Right atrium auricular region (tissue), 2 donors: ENCODE measurements at regions not wholly inside any gene's neighbourhood (a gene's known extent, or its start where the extent isn't known, plus 50 kb on each side); places are given as distances from the start of the nearest gene placed in this dataset.
A peak's percentile ranks its signal among the peaks of the same experiment; 100 is the strongest.

Source experiments
- DNase-seq: peaks from one replicate; pipeline ENCODE4 v3.0.0-alpha.2; 2019; ENCODE audit warnings: low spot score
- H3K27ac ChIP-seq, 2 donors: fragments of 200-600 bp; sonication (generic); 1 replicate in 1 of 2; 2 replicates in 1 of 2; pipeline ENCODE4 v1.5.1; 2016 to 2019
- H3K27me3 ChIP-seq, 2 donors: fragments of 200-600 bp; sonication (generic); one replicate each; pipeline versions ENCODE4 v1.5.1 to v1.6.0; 2017 to 2019
- H3K36me3 ChIP-seq: fragments of 200-600 bp; sonication (generic); one replicate; pipeline ENCODE4 v1.5.1; 2016
- H3K4me1 ChIP-seq, 2 donors: fragments of 200-600 bp; sonication (generic); one replicate each; pipeline versions ENCODE4 v1.5.1 to v1.6.0; 2017 to 2019
- H3K4me3 ChIP-seq, 2 donors: fragments of 200-600 bp; sonication (generic); 1 replicate in 1 of 2; 2 replicates in 1 of 2; pipeline ENCODE4 v1.5.1; 2017 to 2019; ENCODE audit warnings: mild to moderate bottlenecking in 1 of 2, moderate library complexity in 1 of 2
- H3K9me3 ChIP-seq, 2 donors: fragments of 200-600 bp; sonication (generic); one replicate each; pipeline ENCODE4 v1.5.1; 2019
- CTCF ChIP-seq, 2 donors: fragments of 200-600 bp; sonication (generic); IDR thresholded peaks; one replicate each; pipeline ENCODE4 v1.5.1; 2019; ENCODE audit warnings: antibody characterized with exemption in 2 of 2

GRCh38 chrX:94721386-94721785 lies 1047.4 kb downstream of the FAM133A start:
- no peak for DNase-seq
- no peaks in the 10 kb centered on the region for H3K4me1 ChIP-seq
- no peaks in the 10 kb centered on the region for H3K27me3 ChIP-seq
- H3K9me3 ChIP-seq = peaks cover 0 to 4% of the 10 kb centered on the region in 2 donors
- H3K27ac ChIP-seq = no peak overlapping the region
- no peak for TF ChIP-seq CTCF (IDR thresholded peaks at IDR 0.05)
- H3K36me3 ChIP-seq = no peaks in the 10 kb centered on the region
- no peak overlapping the region for H3K4me3 ChIP-seq

GRCh38 chrX:94722578-94722977 lies 1048.6 kb downstream of the FAM133A start:
- DNase-seq = no peak
- Histone ChIP-seq H3K4me3 (no peak overlapping the region), H3K4me1 (no peaks in the 10 kb centered on the region), H3K9me3 (peaks cover 0 to 8% of the 10 kb centered on the region in 2 donors), H3K36me3 (no peaks in the 10 kb centered on the region), H3K27ac (no peak overlapping the region), H3K27me3 (no peaks in the 10 kb centered on the region)
- TF ChIP-seq CTCF (IDR thresholded peaks at IDR 0.05) = no peak

- DNase-seq = no peak
- no peak overlapping the region for H3K4me3 ChIP-seq
- TF ChIP-seq CTCF (IDR thresholded peaks at IDR 0.05) = no peak
- H3K27me3 ChIP-seq = no peaks in the 10 kb centered on the region
- no peaks in the 10 kb centered on the region for H3K36me3 ChIP-seq
- no peaks in the 10 kb centered on the region for H3K4me1 ChIP-seq
- H3K9me3 ChIP-seq = no peaks in the 10 kb centered on the region
- no peak overlapping the region for H3K27ac ChIP-seq
Measured at GRCh38 chrX:94742772-94743171, 1068.8 kb downstream of the FAM133A start.

GRCh38 chrX:94743478-94743877 lies 1069.5 kb downstream of the FAM133A start:
- Histone ChIP-seq H3K36me3 (no peaks in the 10 kb centered on the region), H3K4me1 (no peaks in the 10 kb centered on the region), H3K27ac (no peak overlapping the region), H3K4me3 (no peak overlapping the region), H3K27me3 (no peaks in the 10 kb centered on the region), H3K9me3 (no peaks in the 10 kb centered on the region)
- TF ChIP-seq CTCF (IDR thresholded peaks at IDR 0.05) = no peak
- DNase-seq = no peak

GRCh38 chrX:94744786-94745185 lies 1070.8 kb downstream of the FAM133A start:
- no peak overlapping the region for H3K27ac ChIP-seq
- no peak for TF ChIP-seq CTCF (IDR thresholded peaks at IDR 0.05)
- H3K4me3 ChIP-seq = no peak overlapping the region
- H3K4me1 ChIP-seq = no peaks in the 10 kb centered on the region
- H3K36me3 ChIP-seq = no peaks in the 10 kb centered on the region
- H3K9me3 ChIP-seq = no peaks in the 10 kb centered on the region
- no peaks in the 10 kb centered on the region for H3K27me3 ChIP-seq
- no peak for DNase-seq

GRCh38 chrX:94751611-94752010 lies 1077.6 kb downstream of the FAM133A start:
- Histone ChIP-seq H3K36me3 (no peaks in the 10 kb centered on the region), H3K4me3 (no peak overlapping the region), H3K4me1 (no peaks in the 10 kb centered on the region), H3K27ac (no peak overlapping the region), H3K27me3 (no peaks in the 10 kb centered on the region), H3K9me3 (peaks cover 0 to 13% of the 10 kb centered on the region in 2 donors)
- DNase-seq = no peak
- TF ChIP-seq CTCF (IDR thresholded peaks at IDR 0.05) = peak in 1 of 2 donors; percentile 15
